HUES64 (cell line): ENCODE measurements at regions not wholly inside any gene's neighbourhood (a gene's known extent, or its start where the extent isn't known, plus 50 kb on each side); places are given as distances from the start of the nearest gene placed in this dataset.

Source experiments
- H3K27ac ChIP-seq: 2 replicates; pipeline ENCODE4 v1.7.0; 2013; ENCODE audit warnings: low read depth, low read length, inconsistent platforms
- H3K27me3 ChIP-seq: 2 replicates; pipeline ENCODE4 v1.6.1; 2013; ENCODE audit warnings: mild to moderate bottlenecking, low read length; ENCODE audit not compliant: insufficient read depth
- H3K36me3 ChIP-seq: 2 replicates; pipeline ENCODE4 v1.6.1; 2013; ENCODE audit warnings: mild to moderate bottlenecking, low read length; ENCODE audit not compliant: insufficient read depth
- H3K4me1 ChIP-seq: 2 replicates; pipeline ENCODE4 v1.6.1; 2013; ENCODE audit warnings: mild to moderate bottlenecking, low read length, moderate library complexity; ENCODE audit not compliant: insufficient read depth
- H3K4me3 ChIP-seq: 2 replicates; pipeline ENCODE4 v1.5.1; 2013; ENCODE audit warnings: mild to moderate bottlenecking, low read length, moderate library complexity
- H3K9ac ChIP-seq: 2 replicates; pipeline ENCODE4 v1.6.1; 2013; ENCODE audit warnings: mild to moderate bottlenecking, low read depth, low read length
- H3K9me3 ChIP-seq: 2 replicates; pipeline ENCODE4 v1.6.1; 2013; ENCODE audit warnings: low read depth, low read length; ENCODE audit not compliant: insufficient read depth
- WGBS: fragments of 150-250, 120-280 bp; methylation state at CpG from one replicate; pipeline ENCODE4 v1.1.7; 2013; ENCODE audit warnings: missing lambda C conversion rate; 5-methylcytosine and 5-hydroxymethylcytosine counted together

DNA sequence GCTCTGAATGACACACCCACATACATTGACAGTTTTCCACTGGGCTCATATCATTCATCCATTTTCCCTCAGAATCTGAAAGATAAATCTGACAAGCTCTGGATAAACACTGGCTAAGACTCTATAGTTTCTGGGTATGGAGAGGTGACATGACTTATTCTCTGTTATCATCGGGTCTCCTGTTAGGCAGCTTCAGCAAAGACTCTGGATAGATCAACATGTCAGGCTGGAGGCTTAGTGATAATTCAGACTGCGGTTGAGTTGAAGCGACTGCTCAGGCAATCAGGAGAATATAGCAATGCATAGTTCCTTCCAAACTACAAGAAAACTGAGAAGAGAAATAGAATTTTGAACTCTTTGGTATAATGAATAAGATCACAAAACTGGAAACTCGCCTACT lies 394.6 kb downstream of the CBLN4 start:
- Histone ChIP-seq H3K36me3 (no peaks in the 10 kb centered on the region), H3K4me3 (no peak overlapping the region), H3K9me3 (peaks cover 11% of the 10 kb centered on the region; the same call in 1 of the 2 replicates), H3K9ac (no peak overlapping the region), H3K4me1 (no peaks in the 10 kb centered on the region), H3K27ac (no peak overlapping the region), H3K27me3 (no peaks in the 10 kb centered on the region)
- WGBS: 95% methylated on average over 3 of the region's 4 CpGs

- no peaks in the 10 kb centered on the region for H3K4me1 ChIP-seq
- no CpG with 5 or more reads among the region's 1 CpG for WGBS
- no peak overlapping the region for H3K27ac ChIP-seq
- no peak overlapping the region for H3K9ac ChIP-seq
- no peaks in the 10 kb centered on the region for H3K36me3 ChIP-seq
- no peaks in the 10 kb centered on the region for H3K27me3 ChIP-seq
- H3K4me3 ChIP-seq: no peak overlapping the region
- peaks cover 5% of the 10 kb centered on the region; the same call in 1 of the 2 replicates for H3K9me3 ChIP-seq
Measured at GRCh38 chr20:55605594-55605993, 399.7 kb downstream of the CBLN4 start.

DNA sequence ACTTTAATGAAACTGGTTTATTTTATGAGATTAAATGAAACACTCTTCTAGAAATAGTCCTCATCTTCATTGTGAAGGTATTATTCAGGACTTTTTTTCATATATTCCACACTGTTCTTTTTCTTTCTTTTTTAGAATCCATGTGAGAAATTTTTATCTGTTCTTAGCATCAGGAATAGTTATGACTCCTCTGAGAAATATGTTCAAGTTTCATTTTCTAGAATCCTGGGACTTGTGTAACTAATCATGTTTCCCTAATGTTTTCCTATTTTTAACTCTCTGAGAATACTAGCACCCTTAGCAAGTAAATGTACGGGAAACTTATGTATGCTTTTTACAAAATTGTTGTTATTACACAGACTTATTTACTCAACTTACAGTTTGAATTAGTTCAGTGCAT lies 407.8 kb downstream of the CBLN4 start:
- Histone ChIP-seq H3K9me3 (peaks cover 11% of the 10 kb centered on the region), H3K4me3 (no peak overlapping the region), H3K27ac (no peak overlapping the region), H3K27me3 (no peaks in the 10 kb centered on the region), H3K9ac (no peak overlapping the region), H3K36me3 (no peaks in the 10 kb centered on the region), H3K4me1 (no peaks in the 10 kb centered on the region)
- whole genome bisulfite sequencing: no CpG with 5 or more reads among the region's 1 CpG

DNA sequence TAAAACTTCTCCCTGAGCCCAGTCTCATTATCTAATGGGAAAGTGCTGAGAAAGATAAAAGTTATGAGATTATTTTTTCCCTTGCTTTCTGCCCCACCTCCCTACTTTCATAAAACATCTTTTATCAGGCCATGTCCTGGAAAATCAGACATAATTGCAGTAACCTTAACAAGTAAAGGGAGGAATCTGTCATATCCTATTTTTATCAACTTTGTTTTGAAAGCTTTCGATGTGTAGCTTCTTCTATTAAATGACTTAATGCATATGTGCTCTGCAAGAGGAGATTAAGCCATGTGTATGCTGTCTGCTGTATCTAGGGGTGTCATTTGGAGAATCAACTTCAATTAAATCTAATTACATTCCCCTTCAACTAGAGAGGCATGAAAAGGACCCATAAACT lies 408.9 kb downstream of the CBLN4 start:
- Histone ChIP-seq H3K27ac (no peak overlapping the region), H3K9me3 (peaks cover 11% of the 10 kb centered on the region), H3K4me1 (no peaks in the 10 kb centered on the region), H3K36me3 (no peaks in the 10 kb centered on the region), H3K4me3 (no peak overlapping the region), H3K9ac (no peak overlapping the region), H3K27me3 (no peaks in the 10 kb centered on the region)
- WGBS: no CpG with 5 or more reads among the region's 1 CpG

DNA sequence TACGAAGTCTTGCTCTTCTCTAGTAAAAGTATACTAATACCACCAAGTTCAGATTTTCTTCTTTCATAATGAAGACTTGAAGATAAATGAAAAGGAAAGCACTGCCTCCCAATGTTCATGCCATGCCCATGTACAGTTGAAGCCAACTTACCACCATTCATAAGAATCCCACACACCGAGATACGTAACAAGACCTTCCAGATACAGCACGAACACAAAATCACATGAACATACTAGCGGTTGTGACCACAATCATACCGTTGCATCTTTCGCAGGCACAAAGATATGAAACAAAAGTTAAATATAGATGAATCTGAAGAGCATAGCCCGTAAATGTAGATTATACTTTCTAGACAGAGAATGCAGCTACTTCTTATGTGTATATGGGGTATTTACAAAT lies 412.5 kb downstream of the CBLN4 start:
- Histone ChIP-seq H3K9me3 (peaks cover 7% of the 10 kb centered on the region), H3K4me1 (no peaks in the 10 kb centered on the region), H3K27ac (no peak overlapping the region), H3K36me3 (no peaks in the 10 kb centered on the region), H3K9ac (no peak overlapping the region), H3K27me3 (no peaks in the 10 kb centered on the region), H3K4me3 (no peak overlapping the region)
- 91% methylated on average over 7 of the region's 8 CpGs for WGBS

- H3K27me3 ChIP-seq: no peaks in the 10 kb centered on the region
- no peaks in the 10 kb centered on the region for H3K9me3 ChIP-seq
- H3K36me3 ChIP-seq: no peaks in the 10 kb centered on the region
- H3K27ac ChIP-seq: no peak overlapping the region
- no peak overlapping the region for H3K9ac ChIP-seq
- H3K4me3 ChIP-seq: no peak overlapping the region
- no peaks in the 10 kb centered on the region for H3K4me1 ChIP-seq
- WGBS: 75% methylated on average over 4 of the region's 4 CpGs
Measured at GRCh38 chr20:55586610-55587009, 418.7 kb downstream of the CBLN4 start.

DNA sequence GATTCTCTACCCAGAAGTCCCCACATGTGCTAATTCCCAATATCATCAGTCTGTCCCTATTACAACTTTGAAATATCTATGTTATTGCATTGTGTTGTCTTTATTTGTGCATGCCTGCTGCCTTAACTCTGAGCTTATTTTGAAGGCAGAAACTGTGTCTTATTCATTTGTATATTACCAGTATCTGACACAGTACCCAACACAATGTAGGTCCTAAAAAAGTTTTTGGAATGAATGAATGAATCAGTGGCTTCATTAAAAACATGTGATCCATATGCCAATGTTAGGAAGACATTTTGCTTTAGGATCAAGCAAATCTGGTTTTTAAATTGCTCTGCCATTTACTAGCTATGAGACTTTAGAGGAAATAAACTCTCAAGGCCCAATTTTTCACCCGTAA lies 420.4 kb downstream of the CBLN4 start:
- H3K4me1 ChIP-seq: peaks cover 3% of the 10 kb centered on the region; the same call in 1 of the 2 replicates
- H3K9me3 ChIP-seq: no peaks in the 10 kb centered on the region
- no peak overlapping the region for H3K27ac ChIP-seq
- no peaks in the 10 kb centered on the region for H3K27me3 ChIP-seq
- H3K9ac ChIP-seq: no peak overlapping the region
- H3K36me3 ChIP-seq: no peaks in the 10 kb centered on the region
- H3K4me3 ChIP-seq: no peak overlapping the region
- no CpG with 5 or more reads among the region's 1 CpG for WGBS

- Histone ChIP-seq H3K36me3 (no peaks in the 10 kb centered on the region), H3K9ac (no peak overlapping the region)
Measured at GRCh38 chr20:55584307-55584706, 421.0 kb downstream of the CBLN4 start.

DNA sequence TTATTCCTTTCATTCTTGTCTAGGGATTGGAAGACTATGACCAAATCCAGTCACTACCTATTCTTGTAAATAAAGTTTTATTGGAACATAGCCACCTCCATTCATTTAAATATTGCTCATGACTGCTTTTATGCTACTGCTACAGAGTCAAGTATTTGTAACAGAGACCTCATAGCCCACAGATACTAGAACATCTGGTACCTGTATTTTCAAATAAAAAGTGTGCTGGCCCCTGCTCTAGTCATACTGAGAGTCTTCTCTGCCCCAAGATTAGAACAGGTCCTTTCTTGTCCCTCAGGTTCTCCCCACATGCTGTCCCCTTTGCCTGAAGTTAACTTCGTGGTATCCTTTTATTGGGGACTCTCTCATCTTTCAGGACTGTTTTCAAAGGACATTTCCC lies 422.3 kb downstream of the CBLN4 start:
- Histone ChIP-seq H3K9me3 (no peaks in the 10 kb centered on the region), H3K36me3 (no peaks in the 10 kb centered on the region), H3K27ac (no peak overlapping the region), H3K27me3 (no peaks in the 10 kb centered on the region), H3K4me3 (no peak overlapping the region), H3K4me1 (peaks cover 15% of the 10 kb centered on the region; the same call in 1 of the 2 replicates), H3K9ac (no peak overlapping the region)
- 71% methylated on average over 1 of the region's 1 CpG for WGBS

More at GRCh38 chr20:55584307-55584706, 421.0 kb downstream of the CBLN4 start:
- WGBS: 90% methylated on average over 2 of the region's 2 CpGs
- Histone ChIP-seq H3K9me3 (no peaks in the 10 kb centered on the region), H3K27me3 (no peaks in the 10 kb centered on the region), H3K4me3 (no peak overlapping the region), H3K27ac (no peak overlapping the region), H3K4me1 (peaks cover 9% of the 10 kb centered on the region; the same call in 1 of the 2 replicates)

GRCh38 chr20:55582498-55582897 lies 422.8 kb downstream of the CBLN4 start:
- H3K36me3 ChIP-seq: no peaks in the 10 kb centered on the region
- WGBS: 75% methylated on average over 3 of the region's 5 CpGs
- peaks cover 15% of the 10 kb centered on the region; the same call in 1 of the 2 replicates for H3K4me1 ChIP-seq
- H3K27me3 ChIP-seq: no peaks in the 10 kb centered on the region
- no peak overlapping the region for H3K4me3 ChIP-seq
- no peak overlapping the region for H3K27ac ChIP-seq
- H3K9ac ChIP-seq: no peak overlapping the region
- H3K9me3 ChIP-seq: no peaks in the 10 kb centered on the region

DNA sequence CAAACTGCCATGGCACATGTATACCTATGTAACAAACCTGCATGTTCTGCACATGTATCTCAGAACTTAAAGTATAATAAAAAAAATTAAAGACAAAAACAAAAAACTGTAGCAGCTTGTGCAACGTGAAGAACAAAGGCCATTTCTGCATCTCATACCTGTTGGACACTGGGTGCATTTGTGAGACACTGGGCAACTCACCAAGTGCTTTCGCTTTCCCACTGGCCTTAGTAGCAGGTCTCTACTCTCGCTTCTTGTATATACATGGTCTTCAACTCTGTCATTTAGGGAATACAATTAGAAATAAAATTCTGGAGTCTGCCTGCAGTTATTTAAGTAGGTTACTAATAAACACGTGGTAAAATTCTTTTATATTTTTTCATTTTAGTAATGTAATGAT lies 423.8 kb downstream of the CBLN4 start:
- Histone ChIP-seq H3K4me1 (peaks cover 15% of the 10 kb centered on the region; the same call in 1 of the 2 replicates), H3K4me3 (no peak overlapping the region), H3K9me3 (no peaks in the 10 kb centered on the region), H3K27me3 (no peaks in the 10 kb centered on the region), H3K27ac (no peak overlapping the region), H3K36me3 (no peaks in the 10 kb centered on the region), H3K9ac (no peak overlapping the region)
- 81% methylated on average over 3 of the region's 4 CpGs for WGBS

DNA sequence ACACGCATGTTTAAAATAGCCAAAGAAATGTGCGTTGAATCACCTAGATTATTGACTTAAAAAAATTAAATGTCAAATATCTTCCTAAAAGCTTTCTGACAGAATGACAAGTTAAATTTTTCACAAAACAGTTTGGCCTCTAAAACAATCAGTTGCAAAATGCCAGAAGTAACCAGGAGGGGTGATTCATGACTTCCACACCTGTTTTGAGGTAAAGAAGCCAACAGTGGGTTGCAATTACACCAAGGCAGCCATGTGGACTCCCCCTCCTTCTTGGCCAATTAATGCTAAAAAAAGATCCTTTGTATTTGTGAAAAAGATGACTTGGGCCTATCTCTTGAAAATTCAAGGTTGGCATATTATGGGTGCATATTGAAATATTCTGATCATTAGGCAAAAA lies 424.8 kb downstream of the CBLN4 start:
- no peak overlapping the region for H3K4me3 ChIP-seq
- H3K36me3 ChIP-seq: no peaks in the 10 kb centered on the region
- no peaks in the 10 kb centered on the region for H3K9me3 ChIP-seq
- peaks cover 15% of the 10 kb centered on the region; the same call in 1 of the 2 replicates for H3K4me1 ChIP-seq
- no peak overlapping the region for H3K9ac ChIP-seq
- no peaks in the 10 kb centered on the region for H3K27me3 ChIP-seq
- no peak overlapping the region for H3K27ac ChIP-seq
- 81% methylated on average over 2 of the region's 2 CpGs for WGBS
